ENCODE measurements at regions not wholly inside any gene's neighbourhood (a gene's known extent, or its start where the extent isn't known, plus 50 kb on each side); places are given as distances from the start of the nearest gene placed in this dataset.

- no peaks in the 10 kb centered on the region for H3K27me3 ChIP-seq (ENCODE audit: control insufficient read depth, insufficient read depth, low read length)
- H4K5ac ChIP-seq (ENCODE audit: low read depth, low read length) = no peak overlapping the region
- H4K8ac ChIP-seq (ENCODE audit: low read depth in 2 of 2, low read length in 2 of 2) = no peak overlapping the region
- no peaks in the 10 kb centered on the region for H3K4me1 ChIP-seq (ENCODE audit: control insufficient read depth, insufficient read depth, low read length)
- H3K9me1 ChIP-seq (ENCODE audit: insufficient read depth, low read length) = no peaks in the 10 kb centered on the region
- H3K56ac ChIP-seq (ENCODE audit: extremely low read depth, insufficient read depth, low read length) = no peak overlapping the region
- intact Hi-C loops (cut with micrococcal nuclease) (no loop called here), in situ Hi-C loops (cut with MboI; ENCODE audit: low sequenced_read_pairs) (no loop called here), dilution Hi-C loops (cut with HindIII; ENCODE audit: low sequenced_read_pairs, unreplicated experiment) (no loop called here)
- no peak overlapping the region for H3K14ac ChIP-seq (replicated peaks; ENCODE audit: low read depth, low read length)
- no peak overlapping the region for H3K9ac ChIP-seq (ENCODE audit: low read depth, low read length)
- no peaks in the 10 kb centered on the region for H3K79me1 ChIP-seq (ENCODE audit: low read depth in 1 of 2, low read length in 2 of 2)
- H3K23ac ChIP-seq (ENCODE audit: low read depth, low read length) = no peak overlapping the region
- ChIA-PET POLR2A (ENCODE audit: unreplicated experiment) (no interaction called here), CTCF (no interaction called here)
- no peaks in the 10 kb centered on the region for H3K36me3 ChIP-seq (ENCODE audit: control insufficient read depth, insufficient read depth, low read length)
- no peak overlapping the region for H3K27ac ChIP-seq (ENCODE audit: insufficient read depth, low read length)
- no peaks in the 10 kb centered on the region for H4K20me1 ChIP-seq (ENCODE audit: insufficient read depth, low read length)
- TF ChIP-seq CHD1 (IDR thresholded peaks at IDR 0.05; ENCODE audit: low read depth, low read length) (no peak), RFX5 (IDR thresholded peaks at IDR 0.05; ENCODE audit: low read depth, low read length) (no peak), RCOR1 (IDR thresholded peaks at IDR 0.05; ENCODE audit: insufficient replicate concordance, low read length) (no peak), FOS (IDR thresholded peaks at IDR 0.05; ENCODE audit: low read depth, low read length) (no peak), MAZ (IDR thresholded peaks at IDR 0.05; ENCODE audit: borderline replicate concordance, low read depth, low read length) (no peak), POLR2A (IDR thresholded peaks at IDR 0.05; ENCODE audit: low read depth, low read length) (no peak), CTCF (conservative IDR thresholded peaks at IDR 0.05; ENCODE audit: low read depth, low read length) (no peak), ELK1 (IDR thresholded peaks at IDR 0.05; ENCODE audit: borderline replicate concordance, low read depth, low read length) (no peak), CEBPB (IDR thresholded peaks at IDR 0.05; ENCODE audit: low read depth, low read length) (no peak), NFE2L2 (IDR thresholded peaks at IDR 0.05; ENCODE audit: low read depth, low read length) (no peak), RAD21 (IDR thresholded peaks at IDR 0.05; ENCODE audit: low read length) (no peak), MAFK (IDR thresholded peaks at IDR 0.05; ENCODE audit: low read depth, low read length) (no peak), MXI1 (IDR thresholded peaks at IDR 0.05; ENCODE audit: borderline replicate concordance, low read depth, low read length) (no peak)
- H2AK9ac ChIP-seq (replicated peaks; ENCODE audit: low read depth, low read length, poor library complexity) = no peak overlapping the region
- no peak overlapping the region for H2AK5ac ChIP-seq (ENCODE audit: low read depth, low read length)
- H2BK5ac ChIP-seq (ENCODE audit: low read depth, low read length, poor library complexity, severe bottlenecking) = no peak overlapping the region
- no TSS peak for BruUV-seq (replicated peaks)
- H2BK20ac ChIP-seq (ENCODE audit: low read depth, low read length) = no peak overlapping the region
- 80% methylated on average over 3 of the region's 11 CpGs; no CpG with 5 or more reads in 1 of the 2 experiments for WGBS, 2 experiments (ENCODE audit: extremely low coverage in 2 of 2, insufficient read length in 1 of 2)
- no peak overlapping the region for H3K4ac ChIP-seq (ENCODE audit: low read depth, low read length)
- H2AFZ ChIP-seq (replicated peaks; ENCODE audit: low read length, poor library complexity) = no peak overlapping the region
- no peak overlapping the region for H3K4me3 ChIP-seq (ENCODE audit: insufficient read depth, low read depth, low read length)
- peaks cover 53% of the 10 kb centered on the region for H3K9me3 ChIP-seq (ENCODE audit: control insufficient read depth, insufficient read depth, low read length)
- DNase-seq (no peak), ATAC-seq (ENCODE audit: low read depth) (no peak)
- no peak overlapping the region for H2BK120ac ChIP-seq (ENCODE audit: low read depth, low read length)
- no peak overlapping the region for H3K18ac ChIP-seq (ENCODE audit: low read depth, low read length)
- H2BK15ac ChIP-seq (ENCODE audit: low read depth, low read length) = no peak overlapping the region
- no peak overlapping the region for H3K4me2 ChIP-seq (ENCODE audit: low read depth, low read length)
- H4K91ac ChIP-seq (ENCODE audit: insufficient read depth, low read depth, low read length) = no peak overlapping the region
Observed at GRCh38 chr22:48433647-48434046, 1394.0 kb downstream of the BRD1 start.

Data from IMR-90 (cell line).